HCT116 (cell line): ENCODE measurements at regions not wholly inside any gene's neighbourhood (a gene's known extent, or its start where the extent isn't known, plus 50 kb on each side); places are given as distances from the start of the nearest gene placed in this dataset.
"Not testable (repeated sequence)": the region's sequence is repeated elsewhere in the genome, so short reads cannot be mapped to it uniquely, and the experiment has no call there.

ENCODE experiments used
- EGR1 ChIP-seq: IDR thresholded peaks from 2 replicates; pipeline ENCODE4 v1.6.1; 2012; ENCODE audit warnings: low read depth
- POLR2A ChIP-seq: IDR thresholded peaks from 2 replicates; pipeline ENCODE4 v1.7.0; 2011; ENCODE audit warnings: borderline replicate concordance; ENCODE audit not compliant: insufficient read depth, insufficient read length; ENCODE audit errors: extremely low read depth
- TF ChIP-seq, protein P1 (sequence below): IDR thresholded peaks from 2 replicates; pipeline ENCODE4 v1.6.1; 2012

DNA sequence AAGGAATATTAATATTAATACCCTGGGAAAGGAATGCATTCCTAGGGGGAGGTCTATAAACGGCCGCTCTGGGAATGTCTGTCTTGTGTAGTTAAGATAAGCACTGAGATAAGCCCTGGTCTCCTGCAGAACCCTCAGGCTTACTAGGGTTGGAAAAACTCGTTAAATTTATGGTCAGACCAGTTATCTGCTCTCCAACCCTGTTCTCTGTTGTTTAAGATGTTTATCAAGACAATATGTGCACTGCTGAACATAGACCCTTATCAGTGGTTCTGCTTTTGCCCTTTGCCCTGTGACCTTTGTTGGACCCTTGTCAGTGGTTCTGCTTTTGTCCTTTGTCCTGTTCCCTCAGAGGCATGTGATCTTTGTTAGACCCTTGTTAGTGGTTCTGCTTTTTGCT is 1276.7 kb upstream of the ALCAM start:
- TF ChIP-seq POLR2A, EGR1: not testable (repeated sequence)
- TF ChIP-seq, protein P1, sequence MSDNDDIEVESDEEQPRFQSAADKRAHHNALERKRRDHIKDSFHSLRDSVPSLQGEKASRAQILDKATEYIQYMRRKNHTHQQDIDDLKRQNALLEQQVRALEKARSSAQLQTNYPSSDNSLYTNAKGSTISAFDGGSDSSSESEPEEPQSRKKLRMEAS = not testable (repeated sequence)
